Adrenal gland (tissue), 5 donors: ENCODE measurements at regions not wholly inside any gene's neighbourhood (a gene's known extent, or its start where the extent isn't known, plus 50 kb on each side); places are given as distances from the start of the nearest gene placed in this dataset.

Source experiments
- POLR2A ChIP-seq, 2 donors: fragments of 450-650 bp; IDR thresholded peaks; one replicate each; pipeline ENCODE4 v1.6.1; 2017; ENCODE audit warnings: antibody characterized with exemption in 2 of 2, mild to moderate bottlenecking in 2 of 2, moderate library complexity in 1 of 2
- TF ChIP-seq, protein P1 (sequence below), 6 experiments: fragments of 450-650 bp in 4 of 6; fragments of 200-600 bp in 2 of 6; sonication (generic) in 1 of 6; IDR thresholded peaks; 1 replicate in 5 of 6; 2 replicates in 1 of 6; pipeline versions ENCODE4 v1.5.1 to v1.8.0; 2016 to 2021; ENCODE audit warnings: antibody characterized with exemption in 6 of 6, mild to moderate bottlenecking in 2 of 6, moderate library complexity in 1 of 6
- donor health status: DM: no; HTN: no; CAD: no.

DNA sequence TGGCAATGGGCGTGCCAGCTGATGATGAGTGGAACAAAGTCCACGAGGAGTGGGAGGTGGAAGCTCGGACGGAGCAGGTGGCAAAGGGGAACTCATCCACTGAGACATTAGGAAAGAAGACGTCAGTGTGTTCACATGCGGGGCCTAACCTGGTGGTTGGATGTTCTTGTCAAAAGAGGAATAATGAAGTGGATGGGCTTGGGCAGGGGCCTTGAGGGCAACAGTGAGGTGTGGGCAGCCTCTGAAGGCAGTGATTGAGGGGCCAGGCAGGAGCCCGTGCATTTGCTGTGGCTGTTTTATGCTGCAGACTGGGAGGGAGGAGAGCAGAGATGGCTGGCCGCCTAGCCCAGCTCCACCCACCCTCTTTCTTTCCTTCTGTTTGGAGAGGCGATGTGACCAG is 74.5 kb downstream of the LRRC30 start:
- TF ChIP-seq POLR2A (IDR thresholded peaks at IDR 0.05), result no peak
- TF ChIP-seq, protein P1, sequence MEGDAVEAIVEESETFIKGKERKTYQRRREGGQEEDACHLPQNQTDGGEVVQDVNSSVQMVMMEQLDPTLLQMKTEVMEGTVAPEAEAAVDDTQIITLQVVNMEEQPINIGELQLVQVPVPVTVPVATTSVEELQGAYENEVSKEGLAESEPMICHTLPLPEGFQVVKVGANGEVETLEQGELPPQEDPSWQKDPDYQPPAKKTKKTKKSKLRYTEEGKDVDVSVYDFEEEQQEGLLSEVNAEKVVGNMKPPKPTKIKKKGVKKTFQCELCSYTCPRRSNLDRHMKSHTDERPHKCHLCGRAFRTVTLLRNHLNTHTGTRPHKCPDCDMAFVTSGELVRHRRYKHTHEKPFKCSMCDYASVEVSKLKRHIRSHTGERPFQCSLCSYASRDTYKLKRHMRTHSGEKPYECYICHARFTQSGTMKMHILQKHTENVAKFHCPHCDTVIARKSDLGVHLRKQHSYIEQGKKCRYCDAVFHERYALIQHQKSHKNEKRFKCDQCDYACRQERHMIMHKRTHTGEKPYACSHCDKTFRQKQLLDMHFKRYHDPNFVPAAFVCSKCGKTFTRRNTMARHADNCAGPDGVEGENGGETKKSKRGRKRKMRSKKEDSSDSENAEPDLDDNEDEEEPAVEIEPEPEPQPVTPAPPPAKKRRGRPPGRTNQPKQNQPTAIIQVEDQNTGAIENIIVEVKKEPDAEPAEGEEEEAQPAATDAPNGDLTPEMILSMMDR (IDR thresholded peaks at IDR 0.05), result no peak
